ENCODE measurements at regions not wholly inside any gene's neighbourhood (a gene's known extent, or its start where the extent isn't known, plus 50 kb on each side); places are given as distances from the start of the nearest gene placed in this dataset.
"Not testable (repeated sequence)": the region's sequence is repeated elsewhere in the genome, so short reads cannot be mapped to it uniquely, and the experiment has no call there.

GRCh38 chr6:6749702-6750491, 161.4 kb downstream of the LY86 start:
- Mint-ChIP-seq H3K4me3 (no peak overlapping the region), H3K9me3 (no peaks in the 10 kb centered on the region), H3K27me3 (peaks cover 6% of the 10 kb centered on the region), H3K4me1 (no peaks in the 10 kb centered on the region), H3K36me3 (no peaks in the 10 kb centered on the region), H3K27ac (no peak overlapping the region)
- DNase-seq (ENCODE audit: low spot score in 2 of 2) (no peak), ATAC-seq (ENCODE audit: low read depth) (no peak)

- Mint-ChIP-seq H3K9me3 (no peaks in the 10 kb centered on the region), H3K4me1 (no peaks in the 10 kb centered on the region), H3K27ac (no peak overlapping the region), H3K27me3 (peaks cover 6% of the 10 kb centered on the region), H3K4me3 (no peak overlapping the region), H3K36me3 (no peaks in the 10 kb centered on the region)
- DNase-seq (ENCODE audit: low spot score in 2 of 2) = no peak
- no peak for ATAC-seq (ENCODE audit: low read depth)
These were observed 162.2 kb downstream of the LY86 start for GRCh38 chr6:6750594-6751265.

GRCh38 chr6:6751266-6751596, 162.7 kb downstream of the LY86 start:
- Mint-ChIP-seq H3K4me1 (no peaks in the 10 kb centered on the region), H3K9me3 (no peaks in the 10 kb centered on the region), H3K27me3 (peaks cover 7% of the 10 kb centered on the region), H3K27ac (no peak overlapping the region), H3K36me3 (no peaks in the 10 kb centered on the region), H3K4me3 (no peak overlapping the region)
- no peak for ATAC-seq (ENCODE audit: low read depth)
- DNase-seq (ENCODE audit: low spot score in 2 of 2) = no peak

- H3K27me3 Mint-ChIP-seq = peaks cover 5% of the 10 kb centered on the region
- DNase-seq (ENCODE audit: low spot score in 2 of 2) = no peak
These were observed 163.1 kb downstream of the LY86 start for GRCh38 chr6:6751619-6752023.

GRCh38 chr6:6752129-6752528, 163.6 kb downstream of the LY86 start:
- no peak for DNase-seq (ENCODE audit: low spot score in 2 of 2)

More at GRCh38 chr6:6751619-6752023, 163.1 kb downstream of the LY86 start:
- no peak for ATAC-seq (ENCODE audit: low read depth)
- H3K9me3 Mint-ChIP-seq = no peaks in the 10 kb centered on the region
- no peak overlapping the region for H3K4me3 Mint-ChIP-seq
- no peak overlapping the region for H3K27ac Mint-ChIP-seq
- no peaks in the 10 kb centered on the region for H3K4me1 Mint-ChIP-seq
- no peaks in the 10 kb centered on the region for H3K36me3 Mint-ChIP-seq

GRCh38 chr6:6753301-6753700, 164.8 kb downstream of the LY86 start:
- no peak for ATAC-seq (ENCODE audit: low read depth)
- Mint-ChIP-seq H3K4me1 (no peaks in the 10 kb centered on the region), H3K9me3 (no peaks in the 10 kb centered on the region), H3K4me3 (no peak overlapping the region), H3K36me3 (no peaks in the 10 kb centered on the region), H3K27me3 (peaks cover 1% of the 10 kb centered on the region), H3K27ac (no peak overlapping the region)
- no peak for DNase-seq (ENCODE audit: low spot score in 2 of 2)

More at GRCh38 chr6:6752129-6752528, 163.6 kb downstream of the LY86 start:
- H3K27me3 Mint-ChIP-seq = peaks cover 1% of the 10 kb centered on the region
- no peak overlapping the region for H3K27ac Mint-ChIP-seq
- no peaks in the 10 kb centered on the region for H3K9me3 Mint-ChIP-seq
- H3K4me3 Mint-ChIP-seq = no peak overlapping the region
- no peaks in the 10 kb centered on the region for H3K4me1 Mint-ChIP-seq
- no peak for ATAC-seq (ENCODE audit: low read depth)
- no peaks in the 10 kb centered on the region for H3K36me3 Mint-ChIP-seq

- ATAC-seq (ENCODE audit: low read depth) = no peak
- peaks cover 1% of the 10 kb centered on the region for H3K27me3 Mint-ChIP-seq
- H3K36me3 Mint-ChIP-seq = no peaks in the 10 kb centered on the region
- H3K9me3 Mint-ChIP-seq = no peaks in the 10 kb centered on the region
- peaks cover 5% of the 10 kb centered on the region for H3K4me1 Mint-ChIP-seq
- H3K27ac Mint-ChIP-seq = no peak overlapping the region
- H3K4me3 Mint-ChIP-seq = no peak overlapping the region
- no peak for DNase-seq (ENCODE audit: low spot score in 2 of 2)
These were observed 168.0 kb downstream of the LY86 start for GRCh38 chr6:6756526-6756925.

- Mint-ChIP-seq H3K4me3 (no peak overlapping the region), H3K27ac (no peak overlapping the region), H3K4me1 (peaks cover 5% of the 10 kb centered on the region), H3K27me3 (peaks cover 3% of the 10 kb centered on the region), H3K36me3 (no peaks in the 10 kb centered on the region), H3K9me3 (no peaks in the 10 kb centered on the region)
- ATAC-seq (ENCODE audit: low read depth) = no peak
- no peak for DNase-seq (ENCODE audit: low spot score in 2 of 2)
These were observed 170.0 kb downstream of the LY86 start for GRCh38 chr6:6758546-6758914.

GRCh38 chr6:6758915-6759654, 170.6 kb downstream of the LY86 start:
- no peaks in the 10 kb centered on the region for H3K36me3 Mint-ChIP-seq
- no peaks in the 10 kb centered on the region for H3K9me3 Mint-ChIP-seq
- peak; percentile 62 to 64 for DNase-seq (ENCODE audit: low spot score in 2 of 2)
- H3K27ac Mint-ChIP-seq = no peak overlapping the region
- peaks cover 3% of the 10 kb centered on the region for H3K27me3 Mint-ChIP-seq
- peak; percentile 88 for ATAC-seq (ENCODE audit: low read depth)
- peaks cover 5% of the 10 kb centered on the region for H3K4me1 Mint-ChIP-seq
- H3K4me3 Mint-ChIP-seq = no peak overlapping the region

- DNase-seq (ENCODE audit: low spot score in 2 of 2) = no peak
- no peaks in the 10 kb centered on the region for H3K9me3 Mint-ChIP-seq
These were observed 171.5 kb downstream of the LY86 start for GRCh38 chr6:6760002-6760401.

GRCh38 chr6:6762566-6762965, 174.0 kb downstream of the LY86 start:
- H3K27me3 Mint-ChIP-seq; H3K4me1 Mint-ChIP-seq; ATAC-seq (ENCODE audit: low read depth); DNase-seq (ENCODE audit: low spot score in 2 of 2); H3K36me3 Mint-ChIP-seq; H3K9me3 Mint-ChIP-seq; H3K4me3 Mint-ChIP-seq; H3K27ac Mint-ChIP-seq: not testable (repeated sequence)

More at GRCh38 chr6:6760002-6760401, 171.5 kb downstream of the LY86 start:
- peaks cover 3% of the 10 kb centered on the region for H3K27me3 Mint-ChIP-seq
- peak; percentile 67 for ATAC-seq (ENCODE audit: low read depth)
- H3K36me3 Mint-ChIP-seq = no peaks in the 10 kb centered on the region
- H3K4me3 Mint-ChIP-seq = no peak overlapping the region
- H3K4me1 Mint-ChIP-seq = peaks cover 5% of the 10 kb centered on the region
- H3K27ac Mint-ChIP-seq = peak overlapping the region; percentile 25

- no peaks in the 10 kb centered on the region for H3K9me3 Mint-ChIP-seq
- H3K4me1 Mint-ChIP-seq = peaks cover 2% of the 10 kb centered on the region
- H3K27me3 Mint-ChIP-seq = peaks cover 3% of the 10 kb centered on the region
- H3K4me3 Mint-ChIP-seq = no peak overlapping the region
- ATAC-seq (ENCODE audit: low read depth) = no peak
- no peak for DNase-seq (ENCODE audit: low spot score in 2 of 2)
- H3K36me3 Mint-ChIP-seq = no peaks in the 10 kb centered on the region
- H3K27ac Mint-ChIP-seq = no peak overlapping the region
These were observed 176.4 kb downstream of the LY86 start for GRCh38 chr6:6764764-6765434.

GRCh38 chr6:6766230-6766905, 177.8 kb downstream of the LY86 start:
- H3K36me3 Mint-ChIP-seq = no peaks in the 10 kb centered on the region
- no peak for DNase-seq (ENCODE audit: low spot score in 2 of 2)
- no peak overlapping the region for H3K4me3 Mint-ChIP-seq
- peaks cover 4% of the 10 kb centered on the region for H3K4me1 Mint-ChIP-seq
- no peaks in the 10 kb centered on the region for H3K9me3 Mint-ChIP-seq
- H3K27ac Mint-ChIP-seq = no peak overlapping the region
- ATAC-seq (ENCODE audit: low read depth) = no peak
- peaks cover 6% of the 10 kb centered on the region for H3K27me3 Mint-ChIP-seq

Data from memory B cell (primary cell).